DND-41 (cell line): ENCODE measurements at regions not wholly inside any gene's neighbourhood (a gene's known extent, or its start where the extent isn't known, plus 50 kb on each side); places are given as distances from the start of the nearest gene placed in this dataset.

Experiments used
- ATAC-seq: fragments of 200-7000 bp; cut with Tn5 transposase; 3 replicates; pipeline ENCODE4 v1.9.1; 2021; ENCODE audit warnings: low read depth; ENCODE audit not compliant: insufficient read depth
- DNase-seq: peaks from one replicate; pipeline ENCODE4 v3.0.0-alpha.2; 2020
- H2AFZ ChIP-seq: 2 replicates; pipeline ENCODE4 v1.6.0; 2012; ENCODE audit warnings: low read depth, low read length
- H3K27ac ChIP-seq: 2 replicates; pipeline ENCODE4 v1.5.1; 2012; ENCODE audit warnings: low read length, inconsistent platforms
- H3K27me3 ChIP-seq: fragments of 200-600 bp; sonication (generic); 2 replicates; pipeline ENCODE4 v1.6.0; 2012; ENCODE audit warnings: low read length, mild to moderate bottlenecking, inconsistent platforms; ENCODE audit not compliant: insufficient read depth, poor library complexity
- H3K36me3 ChIP-seq: 2 replicates; pipeline ENCODE4 v1.5.1; 2012; ENCODE audit warnings: low read length, inconsistent platforms; ENCODE audit not compliant: insufficient read depth
- H3K4me1 ChIP-seq: 2 replicates; pipeline ENCODE4 v1.5.1; 2012; ENCODE audit warnings: mild to moderate bottlenecking, low read length; ENCODE audit not compliant: insufficient read depth
- H3K4me2 ChIP-seq: 2 replicates; pipeline ENCODE4 v1.6.0; 2012; ENCODE audit warnings: mild to moderate bottlenecking, moderate library complexity, low read length, inconsistent platforms; ENCODE audit not compliant: insufficient read depth
- H3K4me3 ChIP-seq, 2 experiments: fragments of 200-600 bp in 1 of 2; shearing (Covaris generic) in 1 of 2; 2 replicates each; pipeline ENCODE4 v1.5.1; 2012 to 2016; ENCODE audit warnings: inconsistent platforms in 2 of 2, low read length in 2 of 2, mild to moderate bottlenecking in 2 of 2, low read depth in 1 of 2, moderate library complexity in 1 of 2
- H3K79me2 ChIP-seq: 2 replicates; pipeline ENCODE4 v1.6.0; 2012; ENCODE audit warnings: low read length, inconsistent platforms; ENCODE audit not compliant: insufficient read depth
- H3K9ac ChIP-seq: 2 replicates; pipeline ENCODE4 v1.6.0; 2012; ENCODE audit warnings: low read depth, mild to moderate bottlenecking, inconsistent platforms, low read length, moderate library complexity
- H3K9me3 ChIP-seq: 2 replicates; pipeline ENCODE4 v1.5.1; 2012; ENCODE audit warnings: low read length, moderate library complexity, mild to moderate bottlenecking, inconsistent platforms; ENCODE audit not compliant: insufficient read depth, severe bottlenecking
- H4K20me1 ChIP-seq: 2 replicates; pipeline ENCODE4 v1.6.0; 2012; ENCODE audit warnings: low read length; ENCODE audit not compliant: insufficient read depth
- EZH2 ChIP-seq: IDR thresholded peaks from 3 replicates; pipeline ENCODE4 v1.6.1; 2012; ENCODE audit warnings: borderline replicate concordance, low read depth, mild to moderate bottlenecking, moderate library complexity, low read length, inconsistent platforms; ENCODE audit not compliant: severe bottlenecking
- TF ChIP-seq, protein P1 (sequence below): IDR thresholded peaks from 2 replicates; pipeline ENCODE4 v1.5.1; 2012; ENCODE audit warnings: borderline replicate concordance, low read length, moderate library complexity, mild to moderate bottlenecking; ENCODE audit not compliant: poor library complexity, severe bottlenecking; ENCODE audit errors: extremely low read depth

GRCh38 chr2:8581234-8581561, 100.7 kb upstream of the ID2 start:
- H3K27ac ChIP-seq = no peak overlapping the region
- ATAC-seq = peak; percentile 41; the same call in 1 of the 3 replicates
- H3K36me3 ChIP-seq = no peaks in the 10 kb centered on the region
- no peaks in the 10 kb centered on the region for H3K79me2 ChIP-seq
- H3K27me3 ChIP-seq = no peaks in the 10 kb centered on the region
- H3K4me3 ChIP-seq = no peak overlapping the region
- no peaks in the 10 kb centered on the region for H3K9me3 ChIP-seq
- peaks cover 16% of the 10 kb centered on the region for H3K4me1 ChIP-seq
- no peak overlapping the region for H3K9ac ChIP-seq
- no peak overlapping the region for H3K4me2 ChIP-seq
- no peaks in the 10 kb centered on the region for H4K20me1 ChIP-seq
- no peak overlapping the region for H2AFZ ChIP-seq
- DNase-seq = no peak
- TF ChIP-seq, protein P1, sequence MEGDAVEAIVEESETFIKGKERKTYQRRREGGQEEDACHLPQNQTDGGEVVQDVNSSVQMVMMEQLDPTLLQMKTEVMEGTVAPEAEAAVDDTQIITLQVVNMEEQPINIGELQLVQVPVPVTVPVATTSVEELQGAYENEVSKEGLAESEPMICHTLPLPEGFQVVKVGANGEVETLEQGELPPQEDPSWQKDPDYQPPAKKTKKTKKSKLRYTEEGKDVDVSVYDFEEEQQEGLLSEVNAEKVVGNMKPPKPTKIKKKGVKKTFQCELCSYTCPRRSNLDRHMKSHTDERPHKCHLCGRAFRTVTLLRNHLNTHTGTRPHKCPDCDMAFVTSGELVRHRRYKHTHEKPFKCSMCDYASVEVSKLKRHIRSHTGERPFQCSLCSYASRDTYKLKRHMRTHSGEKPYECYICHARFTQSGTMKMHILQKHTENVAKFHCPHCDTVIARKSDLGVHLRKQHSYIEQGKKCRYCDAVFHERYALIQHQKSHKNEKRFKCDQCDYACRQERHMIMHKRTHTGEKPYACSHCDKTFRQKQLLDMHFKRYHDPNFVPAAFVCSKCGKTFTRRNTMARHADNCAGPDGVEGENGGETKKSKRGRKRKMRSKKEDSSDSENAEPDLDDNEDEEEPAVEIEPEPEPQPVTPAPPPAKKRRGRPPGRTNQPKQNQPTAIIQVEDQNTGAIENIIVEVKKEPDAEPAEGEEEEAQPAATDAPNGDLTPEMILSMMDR = no peak
- TF ChIP-seq EZH2 = no peak

- no peak overlapping the region for H3K4me2 ChIP-seq
- H2AFZ ChIP-seq = no peak overlapping the region
These were observed 100.2 kb upstream of the ID2 start for GRCh38 chr2:8581601-8582041.

DNA sequence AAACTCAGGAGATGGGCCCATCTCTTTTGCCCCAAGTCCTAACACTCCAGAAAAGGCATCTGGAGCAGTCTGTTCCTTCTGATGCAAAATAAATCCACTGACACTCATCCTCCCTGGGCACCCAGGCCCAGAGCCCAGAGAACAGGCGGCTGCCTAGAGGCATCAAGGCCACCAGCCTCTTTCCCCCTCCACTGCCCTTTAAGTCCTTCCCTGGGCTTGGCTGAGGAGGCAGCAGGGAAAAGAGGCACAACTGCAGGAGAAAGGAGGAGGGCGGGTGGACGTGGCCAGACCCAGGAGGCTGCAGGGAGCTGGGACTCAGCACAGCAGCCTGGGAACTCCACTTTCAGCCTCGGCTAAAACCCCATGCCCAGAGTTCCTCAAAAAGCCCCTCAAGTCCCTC, 99.7 kb upstream of the ID2 start:
- no peak for DNase-seq
- no peaks in the 10 kb centered on the region for H3K79me2 ChIP-seq
- H2AFZ ChIP-seq = no peak overlapping the region
- no peaks in the 10 kb centered on the region for H3K27me3 ChIP-seq
- TF ChIP-seq, protein P1 = no peak
- TF ChIP-seq EZH2 = no peak
- no peak overlapping the region for H3K4me3 ChIP-seq
- H4K20me1 ChIP-seq = no peaks in the 10 kb centered on the region
- H3K9ac ChIP-seq = no peak overlapping the region
- peaks cover 9% of the 10 kb centered on the region for H3K4me1 ChIP-seq
- H3K27ac ChIP-seq = no peak overlapping the region
- H3K36me3 ChIP-seq = no peaks in the 10 kb centered on the region
- H3K4me2 ChIP-seq = no peak overlapping the region
- ATAC-seq = no peak
- no peaks in the 10 kb centered on the region for H3K9me3 ChIP-seq

More at GRCh38 chr2:8581601-8582041, 100.2 kb upstream of the ID2 start:
- no peak overlapping the region for H3K9ac ChIP-seq
- H3K27ac ChIP-seq = no peak overlapping the region
- no peaks in the 10 kb centered on the region for H4K20me1 ChIP-seq
- no peak for DNase-seq
- H3K27me3 ChIP-seq = no peaks in the 10 kb centered on the region
- no peak for TF ChIP-seq EZH2
- TF ChIP-seq, protein P1 = no peak
- H3K4me1 ChIP-seq = peaks cover 13% of the 10 kb centered on the region
- H3K4me3 ChIP-seq = no peak overlapping the region
- no peaks in the 10 kb centered on the region for H3K79me2 ChIP-seq
- no peak for ATAC-seq
- H3K9me3 ChIP-seq = no peaks in the 10 kb centered on the region
- no peaks in the 10 kb centered on the region for H3K36me3 ChIP-seq
